GM12878 (cell line): ENCODE measurements at regions not wholly inside any gene's neighbourhood (a gene's known extent, or its start where the extent isn't known, plus 50 kb on each side); places are given as distances from the start of the nearest gene placed in this dataset.

Source experiments
- ATAC-seq: fragments of 200-7000 bp; cut with Tn5 transposase; 3 replicates; pipeline ENCODE4 v1.9.1; 2020; ENCODE audit warnings: mild to moderate bottlenecking, moderate library complexity
- BruUV-seq: library from RNA; stranded (reverse); fragments of 400-500 nt; replicated peaks from 2 replicates; lab custom pipeline; 2021; lab: Mats Ljungman, UMichigan
- CTCF ChIA-PET: fragments of 300-600 bp; sonication (Branson Sonifier 250); formaldehyde crosslinking; extraction: SDS; loops from one replicate; lab custom pipeline; 2021; ENCODE audit warnings: inconsistent platforms; lab: Yijun Ruan, JAX
- POLR2A ChIA-PET: fragments of 350-600 bp; formaldehyde crosslinking; extraction: SDS; loops from one replicate; lab custom pipeline; 2021; ENCODE audit warnings: inconsistent platforms; lab: Charles Lee
- RAD21 ChIA-PET: fragments of 300-600 bp; sonication (Branson Sonifier 250); formaldehyde crosslinking; loops from one replicate; lab custom pipeline; 2023; ENCODE audit warnings: antibody characterized with exemption; ENCODE audit not compliant: unreplicated experiment; lab: Charles Lee
- SMC1A ChIA-PET: fragments of 300-600 bp; sonication (Branson Sonifier 250); formaldehyde crosslinking; loops from one replicate; lab custom pipeline; 2023; ENCODE audit not compliant: unreplicated experiment, uncharacterized antibody; lab: Charles Lee
- DNase-seq: peaks from one replicate; pipeline ENCODE4 v3.0.0-alpha.2; 2011; ENCODE audit warnings: low read depth, low spot score
- FAIRE-seq: peaks from 3 replicates; lab custom pipeline; 2011; peaks lifted over from hg19 to GRCh38; lab: Jason Lieb, UNC
- H2AFZ ChIP-seq: 2 replicates; pipeline ENCODE4 v1.6.0; 2011; ENCODE audit warnings: low read depth, low read length, control low read depth; ENCODE audit not compliant: control insufficient read depth
- H3K27ac ChIP-seq: 2 replicates; pipeline ENCODE4 v1.5.1; 2011; ENCODE audit warnings: control low read depth; ENCODE audit not compliant: control insufficient read depth, insufficient read depth
- H3K27me3 ChIP-seq, 2 experiments: replicated peaks in 1 of 2; 2 replicates each; pipeline versions ENCODE4 v1.6.0 to v1.6.1; 2011; ENCODE audit warnings: low read length in 1 of 2; ENCODE audit not compliant: control insufficient read depth in 2 of 2, insufficient read depth in 2 of 2
- H3K36me3 ChIP-seq, 2 experiments: 2 replicates each; pipeline ENCODE4 v1.5.1; 2011; ENCODE audit warnings: low read length in 1 of 2; ENCODE audit not compliant: control insufficient read depth in 2 of 2, insufficient read depth in 2 of 2
- H3K4me1 ChIP-seq: 2 replicates; pipeline ENCODE4 v1.6.1; 2011; ENCODE audit warnings: mild to moderate bottlenecking, low read length, moderate library complexity, mixed read lengths; ENCODE audit not compliant: control insufficient read depth, insufficient read depth
- H3K4me2 ChIP-seq: 2 replicates; pipeline ENCODE4 v1.6.0; 2011; ENCODE audit warnings: control low read depth; ENCODE audit not compliant: control insufficient read depth, insufficient read depth
- H3K4me3 ChIP-seq: fragments of 200-600 bp; sonication (generic); 2 replicates; pipeline ENCODE4 v1.5.1; 2016
- H3K79me2 ChIP-seq: 2 replicates; pipeline ENCODE4 v1.6.0; 2011; ENCODE audit warnings: low read length; ENCODE audit not compliant: control insufficient read depth, insufficient read depth
- H3K9ac ChIP-seq: 2 replicates; pipeline ENCODE4 v1.8.0; 2011; ENCODE audit warnings: low read length, control low read depth, mixed read lengths; ENCODE audit not compliant: control insufficient read depth, insufficient read depth
- H3K9me3 ChIP-seq: replicated peaks from 3 replicates; pipeline ENCODE4 v1.5.1; 2011; ENCODE audit warnings: mild to moderate bottlenecking, low read length; ENCODE audit not compliant: control insufficient read depth, insufficient read depth
- H4K20me1 ChIP-seq: 2 replicates; pipeline ENCODE4 v1.6.0; 2011; ENCODE audit not compliant: control insufficient read depth, insufficient read depth
- CHD1 ChIP-seq: IDR thresholded peaks from 2 replicates; pipeline ENCODE4 v1.6.1; 2012; ENCODE audit warnings: low read depth, low read length, improper control_type of control experiment
- CREM ChIP-seq: IDR thresholded peaks from 2 replicates; pipeline ENCODE4 v1.6.1; 2014; ENCODE audit warnings: antibody characterized with exemption, low read depth
- FOS ChIP-seq: IDR thresholded peaks from 3 replicates; pipeline ENCODE4 v1.6.1; 2011; ENCODE audit warnings: borderline replicate concordance; ENCODE audit not compliant: insufficient read length; ENCODE audit errors: extremely low read depth
- LARP7 ChIP-seq: fragments of 450-650 bp; IDR thresholded peaks from 2 replicates; pipeline ENCODE4 v1.6.1; 2017; ENCODE audit warnings: mild to moderate bottlenecking
- NR2C2 ChIP-seq: IDR thresholded peaks from 2 replicates; pipeline ENCODE4 v1.6.1; 2011; ENCODE audit warnings: borderline replicate concordance, low read depth; ENCODE audit not compliant: control insufficient read depth, insufficient read length
- POLR2A ChIP-seq: IDR thresholded peaks from 2 replicates; pipeline ENCODE4 v1.6.1; 2011; ENCODE audit warnings: low read depth, mild to moderate bottlenecking, low read length
- RB1 ChIP-seq: fragments of 450-650 bp; formaldehyde crosslinking; IDR thresholded peaks from 2 replicates; pipeline ENCODE4 v1.6.1; 2017; ENCODE audit warnings: mild to moderate bottlenecking, borderline replicate concordance
- STAT1 ChIP-seq: fragments of 450-650 bp; conservative IDR thresholded peaks from 2 replicates; pipeline ENCODE4 v1.6.1; 2014; ENCODE audit warnings: antibody characterized with exemption, mild to moderate bottlenecking
- STAT3 ChIP-seq: IDR thresholded peaks from 2 replicates; pipeline ENCODE4 v1.6.1; 2011; ENCODE audit warnings: low read depth, low read length, improper control_type of control experiment
- TARDBP ChIP-seq: IDR thresholded peaks from 2 replicates; pipeline ENCODE4 v1.6.1; 2016; ENCODE audit warnings: borderline replicate concordance
- TCF3 ChIP-seq: IDR thresholded peaks from 2 replicates; pipeline ENCODE4 v1.6.1; 2012; ENCODE audit warnings: low read depth, mild to moderate bottlenecking, low read length, borderline replicate concordance; ENCODE audit not compliant: insufficient read depth
- ZNF384 ChIP-seq: IDR thresholded peaks from 2 replicates; pipeline ENCODE4 v1.6.1; 2012; ENCODE audit warnings: low read depth, mild to moderate bottlenecking, low read length, improper control_type of control experiment, borderline replicate concordance
- WGBS: methylation state at CpG from one replicate; pipeline ENCODE4 v1.1.6; 2016; ENCODE audit warnings: low lambda C conversion rate; ENCODE audit not compliant: insufficient replicate concordance, insufficient coverage; ENCODE audit errors: missing lambda C conversion rate; 5-methylcytosine and 5-hydroxymethylcytosine counted together
- in situ Hi-C: fragments of 300-500 bp; cut with MboI; formaldehyde crosslinking; loops from 9 replicates; pipeline ENCODE4 v1.14.3; 2018; ENCODE audit warnings: mixed read lengths
- intact Hi-C: fragments of 100-400 bp; cut with micrococcal nuclease; formaldehyde crosslinking; loops from one replicate; pipeline ENCODE4 v1.14.2; 2022; ENCODE audit not compliant: unreplicated experiment
- TF ChIP-seq, protein P1 (sequence below): IDR thresholded peaks from 2 replicates; pipeline ENCODE4 v1.6.1; 2012; ENCODE audit warnings: low read depth, low read length, improper control_type of control experiment
- TF ChIP-seq, protein P2 (sequence below): fragments of 450-650 bp; IDR thresholded peaks from 2 replicates; pipeline ENCODE4 v1.6.1; 2017; ENCODE audit warnings: mild to moderate bottlenecking, moderate library complexity
- TF ChIP-seq, protein P3 (sequence below): fragments of 450-650 bp; IDR thresholded peaks from 2 replicates; pipeline ENCODE4 v1.6.1; 2017; ENCODE audit warnings: mild to moderate bottlenecking, low read depth, inconsistent platforms; ENCODE audit not compliant: poor library complexity, severe bottlenecking
- TF ChIP-seq, protein P4 (sequence below): fragments of 450-650 bp; IDR thresholded peaks from 2 replicates; pipeline ENCODE4 v1.6.1; 2016; ENCODE audit warnings: mild to moderate bottlenecking

DNA sequence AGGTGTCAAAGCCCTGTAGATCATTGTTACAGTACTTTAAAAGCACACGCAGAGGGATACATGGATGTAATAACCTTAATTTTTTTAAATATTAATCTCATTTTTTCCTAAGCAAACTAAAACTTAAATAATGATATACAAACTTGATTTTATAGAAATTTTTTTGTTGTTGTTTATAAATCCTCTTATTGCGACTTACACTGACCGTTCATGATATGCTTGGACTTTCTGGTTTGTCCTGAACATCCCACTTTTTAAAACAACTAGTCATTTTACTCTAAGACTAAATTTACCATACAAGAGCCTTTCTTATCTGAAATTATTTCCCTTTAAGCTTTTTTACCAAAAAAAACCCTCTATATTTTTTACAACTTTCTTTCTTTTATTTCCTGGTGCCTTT lies 2106.0 kb downstream of the PCDH7 start:
- no peak for ATAC-seq
- Histone ChIP-seq H3K27ac (no peak overlapping the region), H2AFZ (no peak overlapping the region), H3K79me2 (no peaks in the 10 kb centered on the region), H4K20me1 (no peaks in the 10 kb centered on the region), H3K9me3 (no peaks in the 10 kb centered on the region), H3K27me3 (no peaks in the 10 kb centered on the region), H3K36me3 (no peaks in the 10 kb centered on the region), H3K4me1 (no peaks in the 10 kb centered on the region), H3K4me3 (no peak overlapping the region), H3K4me2 (no peak overlapping the region), H3K9ac (no peak overlapping the region)
- FAIRE-seq, result no peak
- RAD21 ChIA-PET, result no interaction called here
- DNase-seq, result no peak
- no TSS peak for BruUV-seq
- POLR2A ChIA-PET, result no interaction called here
- SMC1A ChIA-PET, result no interaction called here
- intact Hi-C loops (no loop called here), in situ Hi-C loops (no loop called here)
- 19% methylated on average over 3 of the region's 3 CpGs for WGBS
- CTCF ChIA-PET, result no interaction called here
- no peak for TF ChIP-seq TCF3
- TF ChIP-seq, protein P1, sequence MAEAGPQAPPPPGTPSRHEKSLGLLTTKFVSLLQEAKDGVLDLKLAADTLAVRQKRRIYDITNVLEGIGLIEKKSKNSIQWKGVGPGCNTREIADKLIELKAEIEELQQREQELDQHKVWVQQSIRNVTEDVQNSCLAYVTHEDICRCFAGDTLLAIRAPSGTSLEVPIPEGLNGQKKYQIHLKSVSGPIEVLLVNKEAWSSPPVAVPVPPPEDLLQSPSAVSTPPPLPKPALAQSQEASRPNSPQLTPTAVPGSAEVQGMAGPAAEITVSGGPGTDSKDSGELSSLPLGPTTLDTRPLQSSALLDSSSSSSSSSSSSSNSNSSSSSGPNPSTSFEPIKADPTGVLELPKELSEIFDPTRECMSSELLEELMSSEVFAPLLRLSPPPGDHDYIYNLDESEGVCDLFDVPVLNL, result no peak
- TF ChIP-seq STAT1, result no peak
- TF ChIP-seq, protein P2, sequence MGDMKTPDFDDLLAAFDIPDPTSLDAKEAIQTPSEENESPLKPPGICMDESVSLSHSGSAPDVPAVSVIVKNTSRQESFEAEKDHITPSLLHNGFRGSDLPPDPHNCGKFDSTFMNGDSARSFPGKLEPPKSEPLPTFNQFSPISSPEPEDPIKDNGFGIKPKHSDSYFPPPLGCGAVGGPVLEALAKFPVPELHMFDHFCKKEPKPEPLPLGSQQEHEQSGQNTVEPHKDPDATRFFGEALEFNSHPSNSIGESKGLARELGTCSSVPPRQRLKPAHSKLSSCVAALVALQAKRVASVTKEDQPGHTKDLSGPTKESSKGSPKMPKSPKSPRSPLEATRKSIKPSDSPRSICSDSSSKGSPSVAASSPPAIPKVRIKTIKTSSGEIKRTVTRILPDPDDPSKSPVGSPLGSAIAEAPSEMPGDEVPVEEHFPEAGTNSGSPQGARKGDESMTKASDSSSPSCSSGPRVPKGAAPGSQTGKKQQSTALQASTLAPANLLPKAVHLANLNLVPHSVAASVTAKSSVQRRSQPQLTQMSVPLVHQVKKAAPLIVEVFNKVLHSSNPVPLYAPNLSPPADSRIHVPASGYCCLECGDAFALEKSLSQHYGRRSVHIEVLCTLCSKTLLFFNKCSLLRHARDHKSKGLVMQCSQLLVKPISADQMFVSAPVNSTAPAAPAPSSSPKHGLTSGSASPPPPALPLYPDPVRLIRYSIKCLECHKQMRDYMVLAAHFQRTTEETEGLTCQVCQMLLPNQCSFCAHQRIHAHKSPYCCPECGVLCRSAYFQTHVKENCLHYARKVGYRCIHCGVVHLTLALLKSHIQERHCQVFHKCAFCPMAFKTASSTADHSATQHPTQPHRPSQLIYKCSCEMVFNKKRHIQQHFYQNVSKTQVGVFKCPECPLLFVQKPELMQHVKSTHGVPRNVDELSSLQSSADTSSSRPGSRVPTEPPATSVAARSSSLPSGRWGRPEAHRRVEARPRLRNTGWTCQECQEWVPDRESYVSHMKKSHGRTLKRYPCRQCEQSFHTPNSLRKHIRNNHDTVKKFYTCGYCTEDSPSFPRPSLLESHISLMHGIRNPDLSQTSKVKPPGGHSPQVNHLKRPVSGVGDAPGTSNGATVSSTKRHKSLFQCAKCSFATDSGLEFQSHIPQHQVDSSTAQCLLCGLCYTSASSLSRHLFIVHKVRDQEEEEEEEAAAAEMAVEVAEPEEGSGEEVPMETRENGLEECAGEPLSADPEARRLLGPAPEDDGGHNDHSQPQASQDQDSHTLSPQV, result no peak
- no peak for TF ChIP-seq FOS
- TF ChIP-seq, protein P3, sequence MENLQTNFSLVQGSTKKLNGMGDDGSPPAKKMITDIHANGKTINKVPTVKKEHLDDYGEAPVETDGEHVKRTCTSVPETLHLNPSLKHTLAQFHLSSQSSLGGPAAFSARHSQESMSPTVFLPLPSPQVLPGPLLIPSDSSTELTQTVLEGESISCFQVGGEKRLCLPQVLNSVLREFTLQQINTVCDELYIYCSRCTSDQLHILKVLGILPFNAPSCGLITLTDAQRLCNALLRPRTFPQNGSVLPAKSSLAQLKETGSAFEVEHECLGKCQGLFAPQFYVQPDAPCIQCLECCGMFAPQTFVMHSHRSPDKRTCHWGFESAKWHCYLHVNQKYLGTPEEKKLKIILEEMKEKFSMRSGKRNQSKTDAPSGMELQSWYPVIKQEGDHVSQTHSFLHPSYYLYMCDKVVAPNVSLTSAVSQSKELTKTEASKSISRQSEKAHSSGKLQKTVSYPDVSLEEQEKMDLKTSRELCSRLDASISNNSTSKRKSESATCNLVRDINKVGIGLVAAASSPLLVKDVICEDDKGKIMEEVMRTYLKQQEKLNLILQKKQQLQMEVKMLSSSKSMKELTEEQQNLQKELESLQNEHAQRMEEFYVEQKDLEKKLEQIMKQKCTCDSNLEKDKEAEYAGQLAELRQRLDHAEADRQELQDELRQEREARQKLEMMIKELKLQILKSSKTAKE, result no peak
- no peak for TF ChIP-seq RB1
- TF ChIP-seq POLR2A, result no peak
- TF ChIP-seq CREM, result no peak
- TF ChIP-seq ZNF384, result no peak
- no peak for TF ChIP-seq NR2C2
- no peak for TF ChIP-seq CHD1
- no peak for TF ChIP-seq STAT3
- TF ChIP-seq, protein P4, sequence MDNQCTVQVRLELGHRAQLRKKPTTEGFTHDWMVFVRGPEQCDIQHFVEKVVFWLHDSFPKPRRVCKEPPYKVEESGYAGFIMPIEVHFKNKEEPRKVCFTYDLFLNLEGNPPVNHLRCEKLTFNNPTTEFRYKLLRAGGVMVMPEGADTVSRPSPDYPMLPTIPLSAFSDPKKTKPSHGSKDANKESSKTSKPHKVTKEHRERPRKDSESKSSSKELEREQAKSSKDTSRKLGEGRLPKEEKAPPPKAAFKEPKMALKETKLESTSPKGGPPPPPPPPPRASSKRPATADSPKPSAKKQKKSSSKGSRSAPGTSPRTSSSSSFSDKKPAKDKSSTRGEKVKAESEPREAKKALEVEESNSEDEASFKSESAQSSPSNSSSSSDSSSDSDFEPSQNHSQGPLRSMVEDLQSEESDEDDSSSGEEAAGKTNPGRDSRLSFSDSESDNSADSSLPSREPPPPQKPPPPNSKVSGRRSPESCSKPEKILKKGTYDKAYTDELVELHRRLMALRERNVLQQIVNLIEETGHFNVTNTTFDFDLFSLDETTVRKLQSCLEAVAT, result no peak
- TF ChIP-seq LARP7, result no peak
- TF ChIP-seq TARDBP, result no peak
